Upper lobe of right lung (tissue), 1 donor: ENCODE measurements at regions not wholly inside any gene's neighbourhood (a gene's known extent, or its start where the extent isn't known, plus 50 kb on each side); places are given as distances from the start of the nearest gene placed in this dataset.

ENCODE experiments used
- ATAC-seq: fragments of 200-7000 bp; cut with Tn5 transposase; one replicate; pipeline ENCODE4 v1.9.1; 2020; ENCODE audit warnings: mild to moderate bottlenecking, moderate library complexity
- DNase-seq: peaks from one replicate; pipeline ENCODE4 v3.0.0-alpha.2; 2020
- H3K27ac ChIP-seq: fragments of 200-600 bp; one replicate; pipeline ENCODE4 v1.8.0; 2022
- H3K27me3 ChIP-seq: fragments of 200-600 bp; one replicate; pipeline ENCODE4 v1.8.0; 2022; ENCODE audit warnings: mild to moderate bottlenecking
- H3K36me3 ChIP-seq: fragments of 200-600 bp; one replicate; pipeline ENCODE4 v1.8.0; 2022
- H3K4me1 ChIP-seq: fragments of 200-600 bp; one replicate; pipeline ENCODE4 v1.8.0; 2022
- H3K4me3 ChIP-seq: fragments of 200-600 bp; one replicate; pipeline ENCODE4 v1.8.0; 2022; ENCODE audit warnings: mild to moderate bottlenecking
- H3K9me3 ChIP-seq: fragments of 200-600 bp; one replicate; pipeline ENCODE4 v1.8.0; 2022
- CTCF ChIP-seq: fragments of 200-600 bp; IDR thresholded peaks from one replicate; pipeline ENCODE4 v1.8.0; 2022; ENCODE audit warnings: antibody characterized with exemption
- intact Hi-C: fragments of 100-400 bp; cut with DNase I; formaldehyde crosslinking; loops from one replicate; pipeline ENCODE4 v1.11.0; 2022
- donor health status: DM: no; HTN: yes; CAD: no; lungs with severe emphysema.

DNA sequence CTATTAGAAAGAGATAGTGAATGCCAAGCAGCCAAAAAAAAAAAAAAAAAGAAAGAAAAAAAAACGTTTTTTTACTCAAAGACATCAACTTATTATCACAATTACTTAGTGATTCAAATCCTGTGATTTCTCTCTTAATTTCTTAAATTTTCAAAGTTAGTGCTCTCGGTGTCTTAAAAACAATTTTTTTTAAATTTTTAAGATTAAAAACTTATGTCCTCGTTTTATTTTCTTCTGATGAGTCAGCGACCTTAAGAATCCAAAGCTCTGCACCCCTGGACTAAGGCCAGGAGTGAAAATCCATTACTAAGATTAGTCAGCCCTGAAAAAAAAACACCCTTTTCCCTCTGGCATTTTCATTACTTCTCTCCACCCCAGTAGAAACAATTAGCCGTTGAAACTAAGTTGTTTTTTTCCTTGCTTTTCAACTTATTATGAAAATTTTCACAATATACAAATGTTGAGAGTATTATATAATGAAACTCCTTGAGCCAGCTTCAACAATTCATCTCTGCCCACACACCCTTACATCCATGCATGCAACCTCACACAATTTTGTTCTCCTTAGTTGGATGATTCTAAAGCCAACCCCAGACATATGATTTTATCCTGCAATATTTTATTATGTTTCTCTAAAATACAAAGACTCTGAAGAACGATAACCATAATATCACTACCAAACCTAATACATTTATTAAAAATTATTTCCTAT is 85.6 kb upstream of the CARMIL1 start:
- TF ChIP-seq CTCF = no peak
- no peak for DNase-seq
- Histone ChIP-seq H3K9me3 (no peaks in the 10 kb centered on the region), H3K27ac (peak overlapping the region; percentile 55), H3K27me3 (no peaks in the 10 kb centered on the region), H3K4me1 (peaks cover 8% of the 10 kb centered on the region), H3K4me3 (no peak overlapping the region), H3K36me3 (no peaks in the 10 kb centered on the region)
- no peak for ATAC-seq
- intact Hi-C loops = no loop called here

DNA sequence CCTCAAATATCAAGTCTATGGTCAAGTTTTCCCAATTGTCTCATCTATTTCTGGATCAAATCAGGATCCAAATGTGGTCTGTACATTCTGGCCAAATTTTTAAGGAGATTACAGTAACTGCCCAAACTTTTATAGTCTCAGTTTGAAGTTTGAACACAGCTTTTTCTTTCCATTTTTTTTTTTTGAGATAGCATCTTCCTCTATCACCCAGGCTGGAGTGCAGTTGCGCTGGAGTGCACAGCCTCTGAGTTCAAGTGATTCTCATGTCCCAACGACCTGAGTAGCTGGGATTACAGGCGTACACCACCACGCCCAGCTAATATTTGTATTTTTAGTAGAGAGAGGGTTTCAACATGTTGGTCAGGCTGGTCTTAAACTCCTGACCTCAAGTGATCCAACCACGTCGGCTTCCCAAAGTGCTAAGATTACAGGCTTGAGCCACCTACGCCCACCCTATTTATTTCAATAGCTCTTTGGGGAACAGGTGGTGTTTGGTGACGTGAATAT is 84.9 kb upstream of the CARMIL1 start:
- TF ChIP-seq CTCF = no peak
- Histone ChIP-seq H3K27ac (no peak overlapping the region), H3K27me3 (no peaks in the 10 kb centered on the region), H3K36me3 (no peaks in the 10 kb centered on the region), H3K4me1 (peaks cover 8% of the 10 kb centered on the region), H3K4me3 (no peak overlapping the region), H3K9me3 (no peaks in the 10 kb centered on the region)
- DNase-seq = no peak
- peak; percentile 75 for ATAC-seq
- intact Hi-C loops = no loop called here

DNA sequence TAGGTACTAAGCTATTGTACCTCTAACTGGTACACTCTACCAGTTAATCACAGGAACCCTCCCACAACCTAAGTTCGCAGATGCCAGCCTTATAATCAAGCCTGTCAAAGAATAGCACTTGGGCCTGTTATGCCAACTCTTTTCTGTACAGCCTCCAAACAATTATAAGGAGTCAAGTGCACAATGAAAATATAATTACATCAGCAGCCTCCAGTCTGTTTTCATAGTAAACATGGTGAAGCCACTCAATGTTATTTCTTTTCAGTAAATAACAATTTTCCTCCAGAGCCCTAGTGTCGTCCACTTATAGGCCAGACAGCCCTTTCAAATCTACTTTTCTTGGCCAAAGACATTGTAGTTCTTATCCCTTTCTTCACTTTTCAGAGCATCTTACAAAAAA is 82.7 kb upstream of the CARMIL1 start:
- intact Hi-C loops = no loop called here
- TF ChIP-seq CTCF = no peak
- ATAC-seq (no peak), DNase-seq (no peak)
- H3K9me3 ChIP-seq = no peaks in the 10 kb centered on the region
- no peaks in the 10 kb centered on the region for H3K36me3 ChIP-seq
- no peaks in the 10 kb centered on the region for H3K27me3 ChIP-seq
- peaks cover 8% of the 10 kb centered on the region for H3K4me1 ChIP-seq
- no peak overlapping the region for H3K4me3 ChIP-seq
- no peak overlapping the region for H3K27ac ChIP-seq

GRCh38 chr6:25197111-25197510 is 82.1 kb upstream of the CARMIL1 start:
- no peak for DNase-seq
- H3K4me1 ChIP-seq = peaks cover 8% of the 10 kb centered on the region
- intact Hi-C loops = no loop called here
- H3K9me3 ChIP-seq = no peaks in the 10 kb centered on the region
- no peaks in the 10 kb centered on the region for H3K36me3 ChIP-seq
- H3K4me3 ChIP-seq = no peak overlapping the region
- ATAC-seq = no peak
- no peak overlapping the region for H3K27ac ChIP-seq
- no peak for TF ChIP-seq CTCF
- H3K27me3 ChIP-seq = no peaks in the 10 kb centered on the region

DNA sequence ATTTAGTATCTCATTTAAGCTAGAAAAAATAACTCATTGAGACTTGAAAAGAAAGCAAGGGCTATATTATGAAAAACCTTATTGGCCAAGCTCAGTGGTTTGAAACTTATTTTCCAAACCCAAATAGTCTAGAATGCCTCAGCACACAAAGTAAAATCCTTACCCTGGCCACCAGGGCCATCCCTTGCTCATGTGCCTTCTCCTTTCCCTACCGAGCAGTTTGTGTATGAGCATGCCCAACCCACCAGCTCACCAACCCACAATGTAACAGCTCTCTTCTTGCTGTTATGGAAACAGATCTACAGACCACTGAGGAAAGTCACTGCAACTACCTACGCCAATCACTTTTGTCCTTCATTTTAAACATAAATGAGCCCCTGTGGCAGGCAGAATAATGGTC is 79.6 kb upstream of the CARMIL1 start:
- TF ChIP-seq CTCF = no peak
- ATAC-seq = no peak

More for the DNA sequence above, 79.6 kb upstream of the CARMIL1 start:
- DNase-seq = no peak
- Histone ChIP-seq H3K4me3 (no peak overlapping the region), H3K27ac (no peak overlapping the region), H3K4me1 (no peaks in the 10 kb centered on the region), H3K9me3 (no peaks in the 10 kb centered on the region), H3K27me3 (no peaks in the 10 kb centered on the region), H3K36me3 (no peaks in the 10 kb centered on the region)
- intact Hi-C loops = no loop called here
